GM23338 (cell line): ENCODE measurements at regions not wholly inside any gene's neighbourhood (a gene's known extent, or its start where the extent isn't known, plus 50 kb on each side); places are given as distances from the start of the nearest gene placed in this dataset.
A peak's percentile ranks its signal among the peaks of the same experiment; 100 is the strongest.

Experiments
- ATAC-seq: fragments of 200-7000 bp; cut with Tn5 transposase; 3 replicates; pipeline ENCODE4 v1.9.1; 2020
- DNase-seq: peaks from one replicate; pipeline ENCODE4 v3.0.0-alpha.2; 2015; ENCODE audit warnings: low spot score
- H2AFZ ChIP-seq: fragments of 200-600 bp; sonication (generic); 2 replicates; pipeline ENCODE4 v1.8.0; 2016; ENCODE audit warnings: antibody characterized with exemption, mild to moderate bottlenecking, moderate library complexity
- H3F3A ChIP-seq: fragments of 200-600 bp; sonication (generic); replicated peaks from 2 replicates; pipeline ENCODE4 v1.8.0; 2017; ENCODE audit warnings: antibody characterized with exemption, mixed run types, low read depth
- H3K27ac ChIP-seq: fragments of 200-600 bp; sonication (generic); 2 replicates; pipeline ENCODE4 v1.6.1; 2016; ENCODE audit warnings: low read depth
- H3K27me3 ChIP-seq: fragments of 200-600 bp; sonication (generic); 2 replicates; pipeline ENCODE4 v1.8.0; 2016; ENCODE audit warnings: mild to moderate bottlenecking, mixed run types, moderate library complexity; ENCODE audit not compliant: insufficient read depth
- H3K36me3 ChIP-seq: fragments of 200-600 bp; sonication (generic); 2 replicates; pipeline ENCODE4 v1.8.0; 2016; ENCODE audit warnings: mild to moderate bottlenecking; ENCODE audit not compliant: insufficient read depth
- H3K4me1 ChIP-seq: fragments of 200-600 bp; sonication (generic); 2 replicates; pipeline ENCODE4 v1.8.0; 2016; ENCODE audit warnings: mild to moderate bottlenecking, moderate library complexity; ENCODE audit not compliant: insufficient read depth
- H3K4me2 ChIP-seq: fragments of 200-600 bp; sonication (generic); 2 replicates; pipeline ENCODE4 v1.7.1; 2017; ENCODE audit warnings: mixed run types
- H3K4me3 ChIP-seq: fragments of 200-600 bp; sonication (generic); 2 replicates; pipeline ENCODE4 v1.6.1; 2016; ENCODE audit warnings: mixed run types
- H3K79me2 ChIP-seq: fragments of 200-600 bp; sonication (generic); replicated peaks from 2 replicates; pipeline ENCODE4 v1.8.0; 2017; ENCODE audit warnings: mild to moderate bottlenecking; ENCODE audit not compliant: insufficient read depth
- H3K9me2 ChIP-seq: fragments of 200-600 bp; sonication (generic); 2 replicates; pipeline ENCODE4 v1.8.0; 2017; ENCODE audit not compliant: insufficient read depth
- H4K20me1 ChIP-seq: fragments of 200-600 bp; sonication (generic); replicated peaks from 2 replicates; pipeline ENCODE4 v1.8.0; 2017; ENCODE audit warnings: mild to moderate bottlenecking; ENCODE audit not compliant: insufficient read depth
- H3K27ac Mint-ChIP-seq: 2 replicates; pipeline ENCODE4 v1.8.0; 2020; ENCODE audit warnings: inconsistent platforms, mild to moderate bottlenecking, moderate library complexity, mixed read lengths
- H3K27me3 Mint-ChIP-seq: 3 replicates; pipeline ENCODE4 v1.8.0; 2022; ENCODE audit warnings: low read depth, mild to moderate bottlenecking, moderate library complexity, mixed read lengths, inconsistent platforms; ENCODE audit not compliant: insufficient read depth, poor library complexity
- H3K36me3 Mint-ChIP-seq: 3 replicates; pipeline ENCODE4 v1.8.0; 2021; ENCODE audit warnings: low read depth, mild to moderate bottlenecking, inconsistent platforms, moderate library complexity, mixed read lengths
- H3K4me1 Mint-ChIP-seq: 3 replicates; pipeline ENCODE4 v1.8.0; 2020; ENCODE audit warnings: mild to moderate bottlenecking, inconsistent platforms, mixed read lengths
- H3K4me3 Mint-ChIP-seq: 3 replicates; pipeline ENCODE4 v1.8.0; 2021; ENCODE audit warnings: moderate library complexity, mild to moderate bottlenecking, inconsistent platforms, mixed read lengths
- H3K9me3 Mint-ChIP-seq: 3 replicates; pipeline ENCODE4 v1.8.0; 2020; ENCODE audit warnings: moderate library complexity, mild to moderate bottlenecking, inconsistent platforms, mixed read lengths
- CREB1 ChIP-seq: fragments of 250-450 bp; sonication (Bioruptor Pico); IDR thresholded peaks from 2 replicates; pipeline ENCODE4 v1.5.0; 2020; ENCODE audit warnings: low read depth, mild to moderate bottlenecking, moderate library complexity
- EZH2 ChIP-seq: fragments of 200-600 bp; sonication (generic); IDR thresholded peaks from one replicate; pipeline ENCODE4 v1.8.0; 2017; ENCODE audit warnings: antibody characterized with exemption, mild to moderate bottlenecking, low read depth; ENCODE audit not compliant: unreplicated experiment
- EZH2phosphoT487 ChIP-seq: fragments of 200-600 bp; sonication (generic); IDR thresholded peaks from one replicate; pipeline ENCODE4 v1.8.1; 2018; ENCODE audit warnings: antibody characterized with exemption; ENCODE audit not compliant: unreplicated experiment
- JUNB ChIP-seq: IDR thresholded peaks from one replicate; pipeline ENCODE4 v1.6.1; 2016; ENCODE audit warnings: antibody characterized with exemption; ENCODE audit not compliant: unreplicated experiment
- NANOG ChIP-seq: IDR thresholded peaks from 2 replicates; pipeline ENCODE4 v1.6.1; 2016; ENCODE audit warnings: antibody characterized with exemption, borderline replicate concordance
- POLR2AphosphoS5 ChIP-seq: IDR thresholded peaks from 2 replicates; pipeline ENCODE4 v1.6.1; 2016; ENCODE audit warnings: antibody characterized with exemption, low read depth
- STAT1 ChIP-seq: IDR thresholded peaks from one replicate; pipeline ENCODE4 v1.6.1; 2016; ENCODE audit warnings: antibody characterized with exemption; ENCODE audit not compliant: unreplicated experiment
- ZNF114 ChIP-seq: fragments of 250-450 bp; sonication (Bioruptor Pico); IDR thresholded peaks from 2 replicates; pipeline ENCODE4 v1.5.0; 2020; ENCODE audit warnings: mild to moderate bottlenecking, moderate library complexity
- ZNF331 ChIP-seq: fragments of 250-450 bp; sonication (Bioruptor Pico); IDR thresholded peaks from 2 replicates; pipeline ENCODE4 v1.5.0; 2020; ENCODE audit warnings: low read depth, mild to moderate bottlenecking, moderate library complexity
- TF ChIP-seq, protein P1 (sequence below): fragments of 250-450 bp; sonication (Bioruptor Pico); IDR thresholded peaks from 2 replicates; pipeline ENCODE4 v1.5.0; 2020; ENCODE audit warnings: mild to moderate bottlenecking, moderate library complexity
- TF ChIP-seq, protein P2 (sequence below): IDR thresholded peaks from one replicate; pipeline ENCODE4 v1.6.1; 2018; ENCODE audit warnings: antibody characterized with exemption; ENCODE audit not compliant: unreplicated experiment
- TF ChIP-seq, protein P3 (sequence below), 2 experiments: fragments of 200-600 bp in 1 of 2; sonication (generic) in 1 of 2; conservative IDR thresholded peaks; 2 replicates each; pipeline versions ENCODE4 v1.5.1 to v1.6.1; 2016 to 2017; ENCODE audit warnings: antibody characterized with exemption in 2 of 2, low read depth in 2 of 2, mild to moderate bottlenecking in 2 of 2, moderate library complexity in 1 of 2
- TF ChIP-seq, protein P4 (sequence below): IDR thresholded peaks from 2 replicates; pipeline ENCODE4 v1.6.1; 2016; ENCODE audit warnings: antibody characterized with exemption

DNA sequence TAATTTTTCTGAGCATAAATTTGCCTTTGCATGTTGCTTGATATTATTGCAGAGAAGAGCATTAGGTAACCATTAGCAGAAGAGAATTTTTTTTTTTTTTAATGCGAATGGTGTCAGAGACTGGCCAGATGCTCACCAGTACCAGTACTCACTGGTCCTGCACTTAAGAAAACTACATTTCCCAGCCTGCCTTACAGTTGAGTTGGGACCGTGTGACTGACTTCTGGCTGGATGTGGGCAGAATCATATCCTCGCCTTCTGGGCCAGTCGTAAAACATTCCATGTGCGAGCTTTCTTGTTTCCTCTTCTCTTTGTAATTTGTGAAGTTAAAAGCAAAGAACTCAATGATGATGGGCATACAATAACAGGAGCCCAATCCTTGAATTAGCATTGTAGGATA lies 132.4 kb downstream of the LRRC30 start:
- H3K79me2 ChIP-seq, result no peaks in the 10 kb centered on the region
- no peaks in the 10 kb centered on the region for H3K36me3 Mint-ChIP-seq
- H3K36me3 ChIP-seq, result no peaks in the 10 kb centered on the region
- peaks cover 7% of the 10 kb centered on the region for H3K9me3 Mint-ChIP-seq
- H3K4me1 ChIP-seq, result no peaks in the 10 kb centered on the region
- DNase-seq, result no peak
- peaks cover 6% of the 10 kb centered on the region for H3K27me3 Mint-ChIP-seq
- no peaks in the 10 kb centered on the region for H3K4me1 Mint-ChIP-seq
- no peak overlapping the region for H3K4me3 Mint-ChIP-seq
- ATAC-seq, result no peak; the same call in 2 of the 3 replicates
- H3K27ac ChIP-seq, result no peak overlapping the region
- H4K20me1 ChIP-seq, result no peaks in the 10 kb centered on the region
- peak overlapping the region; percentile 57; the same call in 1 of the 2 replicates for H2AFZ ChIP-seq
- no peak overlapping the region for H3K27ac Mint-ChIP-seq
- peaks cover 8% of the 10 kb centered on the region; the same call in 1 of the 2 replicates for H3K9me2 ChIP-seq
- no peaks in the 10 kb centered on the region for H3F3A ChIP-seq
- no peak overlapping the region for H3K4me3 ChIP-seq
- TF ChIP-seq, protein P1, sequence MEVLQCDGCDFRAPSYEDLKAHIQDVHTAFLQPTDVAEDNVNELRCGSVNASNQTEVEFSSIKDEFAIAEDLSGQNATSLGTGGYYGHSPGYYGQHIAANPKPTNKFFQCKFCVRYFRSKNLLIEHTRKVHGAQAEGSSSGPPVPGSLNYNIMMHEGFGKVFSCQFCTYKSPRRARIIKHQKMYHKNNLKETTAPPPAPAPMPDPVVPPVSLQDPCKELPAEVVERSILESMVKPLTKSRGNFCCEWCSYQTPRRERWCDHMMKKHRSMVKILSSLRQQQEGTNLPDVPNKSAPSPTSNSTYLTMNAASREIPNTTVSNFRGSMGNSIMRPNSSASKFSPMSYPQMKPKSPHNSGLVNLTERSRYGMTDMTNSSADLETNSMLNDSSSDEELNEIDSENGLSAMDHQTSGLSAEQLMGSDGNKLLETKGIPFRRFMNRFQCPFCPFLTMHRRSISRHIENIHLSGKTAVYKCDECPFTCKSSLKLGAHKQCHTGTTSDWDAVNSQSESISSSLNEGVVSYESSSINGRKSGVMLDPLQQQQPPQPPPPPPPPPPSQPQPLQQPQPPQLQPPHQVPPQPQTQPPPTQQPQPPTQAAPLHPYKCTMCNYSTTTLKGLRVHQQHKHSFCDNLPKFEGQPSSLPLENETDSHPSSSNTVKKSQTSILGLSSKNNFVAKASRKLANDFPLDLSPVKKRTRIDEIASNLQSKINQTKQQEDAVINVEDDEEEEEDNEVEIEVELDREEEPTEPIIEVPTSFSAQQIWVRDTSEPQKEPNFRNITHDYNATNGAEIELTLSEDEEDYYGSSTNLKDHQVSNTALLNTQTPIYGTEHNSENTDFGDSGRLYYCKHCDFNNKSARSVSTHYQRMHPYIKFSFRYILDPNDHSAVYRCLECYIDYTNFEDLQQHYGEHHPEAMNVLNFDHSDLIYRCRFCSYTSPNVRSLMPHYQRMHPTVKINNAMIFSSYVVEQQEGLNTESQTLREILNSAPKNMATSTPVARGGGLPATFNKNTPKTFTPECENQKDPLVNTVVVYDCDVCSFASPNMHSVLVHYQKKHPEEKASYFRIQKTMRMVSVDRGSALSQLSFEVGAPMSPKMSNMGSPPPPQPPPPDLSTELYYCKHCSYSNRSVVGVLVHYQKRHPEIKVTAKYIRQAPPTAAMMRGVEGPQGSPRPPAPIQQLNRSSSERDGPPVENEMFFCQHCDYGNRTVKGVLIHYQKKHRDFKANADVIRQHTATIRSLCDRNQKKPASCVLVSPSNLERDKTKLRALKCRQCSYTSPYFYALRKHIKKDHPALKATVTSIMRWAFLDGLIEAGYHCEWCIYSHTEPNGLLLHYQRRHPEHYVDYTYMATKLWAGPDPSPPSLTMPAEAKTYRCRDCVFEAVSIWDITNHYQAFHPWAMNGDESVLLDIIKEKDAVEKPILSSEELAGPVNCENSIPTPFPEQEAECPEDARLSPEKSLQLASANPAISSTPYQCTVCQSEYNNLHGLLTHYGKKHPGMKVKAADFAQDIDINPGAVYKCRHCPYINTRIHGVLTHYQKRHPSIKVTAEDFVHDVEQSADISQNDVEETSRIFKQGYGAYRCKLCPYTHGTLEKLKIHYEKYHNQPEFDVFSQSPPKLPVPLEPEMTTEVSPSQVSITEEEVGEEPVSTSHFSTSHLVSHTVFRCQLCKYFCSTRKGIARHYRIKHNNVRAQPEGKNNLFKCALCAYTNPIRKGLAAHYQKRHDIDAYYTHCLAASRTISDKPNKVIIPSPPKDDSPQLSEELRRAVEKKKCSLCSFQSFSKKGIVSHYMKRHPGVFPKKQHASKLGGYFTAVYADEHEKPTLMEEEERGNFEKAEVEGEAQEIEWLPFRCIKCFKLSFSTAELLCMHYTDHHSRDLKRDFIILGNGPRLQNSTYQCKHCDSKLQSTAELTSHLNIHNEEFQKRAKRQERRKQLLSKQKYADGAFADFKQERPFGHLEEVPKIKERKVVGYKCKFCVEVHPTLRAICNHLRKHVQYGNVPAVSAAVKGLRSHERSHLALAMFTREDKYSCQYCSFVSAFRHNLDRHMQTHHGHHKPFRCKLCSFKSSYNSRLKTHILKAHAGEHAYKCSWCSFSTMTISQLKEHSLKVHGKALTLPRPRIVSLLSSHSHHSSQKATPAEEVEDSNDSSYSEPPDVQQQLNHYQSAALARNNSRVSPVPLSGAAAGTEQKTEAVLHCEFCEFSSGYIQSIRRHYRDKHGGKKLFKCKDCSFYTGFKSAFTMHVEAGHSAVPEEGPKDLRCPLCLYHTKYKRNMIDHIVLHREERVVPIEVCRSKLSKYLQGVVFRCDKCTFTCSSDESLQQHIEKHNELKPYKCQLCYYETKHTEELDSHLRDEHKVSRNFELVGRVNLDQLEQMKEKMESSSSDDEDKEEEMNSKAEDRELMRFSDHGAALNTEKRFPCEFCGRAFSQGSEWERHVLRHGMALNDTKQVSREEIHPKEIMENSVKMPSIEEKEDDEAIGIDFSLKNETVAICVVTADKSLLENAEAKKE (CRISPR knock-in tag), result no peak
- TF ChIP-seq JUNB (no peak), EZH2phosphoT487 (no peak), ZNF114 (no peak), CREB1 (no peak), ZNF331 (CRISPR knock-in tag) (no peak), STAT1 (no peak), POLR2AphosphoS5 (no peak), EZH2 (no peak), NANOG (no peak)
- TF ChIP-seq, protein P2, sequence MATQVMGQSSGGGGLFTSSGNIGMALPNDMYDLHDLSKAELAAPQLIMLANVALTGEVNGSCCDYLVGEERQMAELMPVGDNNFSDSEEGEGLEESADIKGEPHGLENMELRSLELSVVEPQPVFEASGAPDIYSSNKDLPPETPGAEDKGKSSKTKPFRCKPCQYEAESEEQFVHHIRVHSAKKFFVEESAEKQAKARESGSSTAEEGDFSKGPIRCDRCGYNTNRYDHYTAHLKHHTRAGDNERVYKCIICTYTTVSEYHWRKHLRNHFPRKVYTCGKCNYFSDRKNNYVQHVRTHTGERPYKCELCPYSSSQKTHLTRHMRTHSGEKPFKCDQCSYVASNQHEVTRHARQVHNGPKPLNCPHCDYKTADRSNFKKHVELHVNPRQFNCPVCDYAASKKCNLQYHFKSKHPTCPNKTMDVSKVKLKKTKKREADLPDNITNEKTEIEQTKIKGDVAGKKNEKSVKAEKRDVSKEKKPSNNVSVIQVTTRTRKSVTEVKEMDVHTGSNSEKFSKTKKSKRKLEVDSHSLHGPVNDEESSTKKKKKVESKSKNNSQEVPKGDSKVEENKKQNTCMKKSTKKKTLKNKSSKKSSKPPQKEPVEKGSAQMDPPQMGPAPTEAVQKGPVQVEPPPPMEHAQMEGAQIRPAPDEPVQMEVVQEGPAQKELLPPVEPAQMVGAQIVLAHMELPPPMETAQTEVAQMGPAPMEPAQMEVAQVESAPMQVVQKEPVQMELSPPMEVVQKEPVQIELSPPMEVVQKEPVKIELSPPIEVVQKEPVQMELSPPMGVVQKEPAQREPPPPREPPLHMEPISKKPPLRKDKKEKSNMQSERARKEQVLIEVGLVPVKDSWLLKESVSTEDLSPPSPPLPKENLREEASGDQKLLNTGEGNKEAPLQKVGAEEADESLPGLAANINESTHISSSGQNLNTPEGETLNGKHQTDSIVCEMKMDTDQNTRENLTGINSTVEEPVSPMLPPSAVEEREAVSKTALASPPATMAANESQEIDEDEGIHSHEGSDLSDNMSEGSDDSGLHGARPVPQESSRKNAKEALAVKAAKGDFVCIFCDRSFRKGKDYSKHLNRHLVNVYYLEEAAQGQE, result no peak
- TF ChIP-seq, protein P3, sequence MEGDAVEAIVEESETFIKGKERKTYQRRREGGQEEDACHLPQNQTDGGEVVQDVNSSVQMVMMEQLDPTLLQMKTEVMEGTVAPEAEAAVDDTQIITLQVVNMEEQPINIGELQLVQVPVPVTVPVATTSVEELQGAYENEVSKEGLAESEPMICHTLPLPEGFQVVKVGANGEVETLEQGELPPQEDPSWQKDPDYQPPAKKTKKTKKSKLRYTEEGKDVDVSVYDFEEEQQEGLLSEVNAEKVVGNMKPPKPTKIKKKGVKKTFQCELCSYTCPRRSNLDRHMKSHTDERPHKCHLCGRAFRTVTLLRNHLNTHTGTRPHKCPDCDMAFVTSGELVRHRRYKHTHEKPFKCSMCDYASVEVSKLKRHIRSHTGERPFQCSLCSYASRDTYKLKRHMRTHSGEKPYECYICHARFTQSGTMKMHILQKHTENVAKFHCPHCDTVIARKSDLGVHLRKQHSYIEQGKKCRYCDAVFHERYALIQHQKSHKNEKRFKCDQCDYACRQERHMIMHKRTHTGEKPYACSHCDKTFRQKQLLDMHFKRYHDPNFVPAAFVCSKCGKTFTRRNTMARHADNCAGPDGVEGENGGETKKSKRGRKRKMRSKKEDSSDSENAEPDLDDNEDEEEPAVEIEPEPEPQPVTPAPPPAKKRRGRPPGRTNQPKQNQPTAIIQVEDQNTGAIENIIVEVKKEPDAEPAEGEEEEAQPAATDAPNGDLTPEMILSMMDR (conservative IDR thresholded peaks at IDR 0.05; ENCODE audit: low read depth in 2 of 2), result no peak
- TF ChIP-seq, protein P4, sequence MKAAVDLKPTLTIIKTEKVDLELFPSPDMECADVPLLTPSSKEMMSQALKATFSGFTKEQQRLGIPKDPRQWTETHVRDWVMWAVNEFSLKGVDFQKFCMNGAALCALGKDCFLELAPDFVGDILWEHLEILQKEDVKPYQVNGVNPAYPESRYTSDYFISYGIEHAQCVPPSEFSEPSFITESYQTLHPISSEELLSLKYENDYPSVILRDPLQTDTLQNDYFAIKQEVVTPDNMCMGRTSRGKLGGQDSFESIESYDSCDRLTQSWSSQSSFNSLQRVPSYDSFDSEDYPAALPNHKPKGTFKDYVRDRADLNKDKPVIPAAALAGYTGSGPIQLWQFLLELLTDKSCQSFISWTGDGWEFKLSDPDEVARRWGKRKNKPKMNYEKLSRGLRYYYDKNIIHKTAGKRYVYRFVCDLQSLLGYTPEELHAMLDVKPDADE, result no peak
- H3K4me2 ChIP-seq, result no peak overlapping the region
- no peaks in the 10 kb centered on the region for H3K27me3 ChIP-seq
